ENCODE measurements at regions not wholly inside any gene's neighbourhood (a gene's known extent, or its start where the extent isn't known, plus 50 kb on each side); places are given as distances from the start of the nearest gene placed in this dataset.
"Not testable (repeated sequence)": the region's sequence is repeated elsewhere in the genome, so short reads cannot be mapped to it uniquely, and the experiment has no call there.

- DNase-seq = no peak
Observed at GRCh38 chr10:106280896-106281460, 883.5 kb downstream of the SORCS1 start.

- DNase-seq = no peak
Observed at GRCh38 chr10:106278383-106278782, 886.1 kb downstream of the SORCS1 start.

GRCh38 chr10:106271237-106271636 is 893.3 kb downstream of the SORCS1 start:
- no peak for DNase-seq

GRCh38 chr10:106268000-106268399 is 896.5 kb downstream of the SORCS1 start:
- no peak for DNase-seq

- no peak for DNase-seq
Observed at GRCh38 chr10:106267591-106267990, 896.9 kb downstream of the SORCS1 start.

- DNase-seq = not testable (repeated sequence)
Observed at GRCh38 chr10:106257432-106257831, 907.1 kb downstream of the SORCS1 start.

- no peak for DNase-seq
Observed at GRCh38 chr10:106255111-106255678, 909.3 kb downstream of the SORCS1 start.

GRCh38 chr10:106254071-106254470 is 910.4 kb downstream of the SORCS1 start:
- no peak for DNase-seq

GRCh38 chr10:106252541-106252940 is 912.0 kb downstream of the SORCS1 start:
- no peak for DNase-seq

GRCh38 chr10:106251573-106251972 is 912.9 kb downstream of the SORCS1 start:
- DNase-seq = no peak

GRCh38 chr10:106242301-106242700 is 922.2 kb downstream of the SORCS1 start:
- no peak for DNase-seq

- no peak for DNase-seq
Observed at GRCh38 chr10:106226828-106227227, 937.7 kb downstream of the SORCS1 start.

GRCh38 chr10:106226142-106226541 is 938.4 kb downstream of the SORCS1 start:
- no peak for DNase-seq

GRCh38 chr10:106224676-106225075 is 939.8 kb downstream of the SORCS1 start:
- DNase-seq = no peak

- DNase-seq = no peak
Observed at GRCh38 chr10:106217627-106218026, 946.9 kb downstream of the SORCS1 start.

GRCh38 chr10:106216085-106216484 is 948.4 kb downstream of the SORCS1 start:
- no peak for DNase-seq

- no peak for DNase-seq
Observed at GRCh38 chr10:106214243-106214642, 950.3 kb downstream of the SORCS1 start.

- no peak for DNase-seq
Observed at GRCh38 chr10:106213493-106213892, 951.0 kb downstream of the SORCS1 start.

- no peak for DNase-seq
Observed at GRCh38 chr10:106198275-106198674, 966.2 kb downstream of the SORCS1 start.

GRCh38 chr10:106189292-106189691 is 975.2 kb downstream of the SORCS1 start:
- DNase-seq = no peak

GRCh38 chr10:106185951-106186350 is 978.6 kb downstream of the SORCS1 start:
- no peak for DNase-seq

- no peak for DNase-seq
Observed at GRCh38 chr10:106183041-106183440, 981.5 kb downstream of the SORCS1 start.

- no peak for DNase-seq
Observed at GRCh38 chr10:106182542-106182941, 982.0 kb downstream of the SORCS1 start.

GRCh38 chr10:106181501-106181900 is 983.0 kb downstream of the SORCS1 start:
- DNase-seq = no peak

GRCh38 chr10:106179430-106179829 is 985.1 kb downstream of the SORCS1 start:
- no peak for DNase-seq

Measured in CD4-positive, alpha-beta T cell treated with Interleukin-1 beta for 1 hour (primary cell).